ENCODE measurements at regions not wholly inside any gene's neighbourhood (a gene's known extent, or its start where the extent isn't known, plus 50 kb on each side); places are given as distances from the start of the nearest gene placed in this dataset.

GRCh38 chr20:39878320-39878719 lies 810.7 kb downstream of the MAFB start:
- FAIRE-seq (no peak), DNase-seq (peak in 2 of 5 donors; percentile 73 to 81)
- no peak overlapping the region for H3K9ac ChIP-seq (ENCODE audit: low read length in 3 of 3)
- peaks cover 0 to 2% (median 0%) of the 10 kb centered on the region in 3 donors for H3K9me3 ChIP-seq (ENCODE audit: control insufficient read depth in 2 of 3, insufficient read depth in 1 of 3, low read length in 3 of 3)
- H3K27ac ChIP-seq (ENCODE audit: low read depth in 2 of 2, low read length in 2 of 2) = no peak overlapping the region
- H3K27me3 ChIP-seq (ENCODE audit: control insufficient read depth, insufficient read depth, low read length) = no peaks in the 10 kb centered on the region
- intact Hi-C loops (cut with DNase I) = no loop called here
- TF ChIP-seq CTCF (IDR thresholded peaks at IDR 0.05; ENCODE audit: borderline replicate concordance, extremely low read depth, insufficient read depth) = no peak
- H3K36me3 ChIP-seq (ENCODE audit: control insufficient read depth in 2 of 3, insufficient read depth in 3 of 3, low read length in 3 of 3) = no peaks in the 10 kb centered on the region
- H3K4me3 ChIP-seq (ENCODE audit: low read length in 3 of 3) = no peak overlapping the region
- peaks cover 0 to 5% (median 4%) of the 10 kb centered on the region in 3 donors for H3K4me1 ChIP-seq (ENCODE audit: control insufficient read depth in 2 of 3, insufficient read depth in 2 of 3, low read depth in 1 of 3, low read length in 3 of 3)

GRCh38 chr20:39877788-39878187 lies 811.2 kb downstream of the MAFB start:
- DNase-seq (peak in 4 of 5 donors; percentile 83 to 92 (median 88)), FAIRE-seq (no peak)
- Histone ChIP-seq H3K27ac (ENCODE audit: low read depth in 2 of 2, low read length in 2 of 2) (no peak overlapping the region), H3K4me3 (ENCODE audit: low read length in 3 of 3) (no peak overlapping the region), H3K9me3 (ENCODE audit: control insufficient read depth in 2 of 3, insufficient read depth in 1 of 3, low read length in 3 of 3) (peaks cover 0 to 2% (median 0%) of the 10 kb centered on the region in 3 donors), H3K27me3 (ENCODE audit: control insufficient read depth, insufficient read depth, low read length) (no peaks in the 10 kb centered on the region), H3K36me3 (ENCODE audit: control insufficient read depth in 2 of 3, insufficient read depth in 3 of 3, low read length in 3 of 3) (no peaks in the 10 kb centered on the region), H3K9ac (ENCODE audit: low read length in 3 of 3) (no peak overlapping the region), H3K4me1 (ENCODE audit: control insufficient read depth in 2 of 3, insufficient read depth in 2 of 3, low read depth in 1 of 3, low read length in 3 of 3) (peaks cover 0 to 5% (median 4%) of the 10 kb centered on the region in 3 donors)
- no peak for TF ChIP-seq CTCF (IDR thresholded peaks at IDR 0.05; ENCODE audit: borderline replicate concordance, extremely low read depth, insufficient read depth)
- intact Hi-C loops (cut with DNase I) = no loop called here

- Histone ChIP-seq H3K27me3 (ENCODE audit: control insufficient read depth, insufficient read depth, low read length) (no peaks in the 10 kb centered on the region), H3K27ac (ENCODE audit: low read depth in 2 of 2, low read length in 2 of 2) (no peak overlapping the region), H3K9me3 (ENCODE audit: control insufficient read depth in 2 of 3, insufficient read depth in 1 of 3, low read length in 3 of 3) (peaks cover 0 to under 1% (median 0%) of the 10 kb centered on the region in 3 donors), H3K36me3 (ENCODE audit: control insufficient read depth in 2 of 3, insufficient read depth in 3 of 3, low read length in 3 of 3) (no peaks in the 10 kb centered on the region), H3K9ac (ENCODE audit: low read length in 3 of 3) (no peak overlapping the region), H3K4me3 (ENCODE audit: low read length in 3 of 3) (no peak overlapping the region), H3K4me1 (ENCODE audit: control insufficient read depth in 2 of 3, insufficient read depth in 2 of 3, low read depth in 1 of 3, low read length in 3 of 3) (peaks cover 0 to 5% (median 4%) of the 10 kb centered on the region in 3 donors)
- TF ChIP-seq CTCF (IDR thresholded peaks at IDR 0.05; ENCODE audit: borderline replicate concordance, extremely low read depth, insufficient read depth) = no peak
- intact Hi-C loops (cut with DNase I) = no loop called here
- DNase-seq (peak in 4 of 5 donors; percentile 62 to 84 (median 77)), FAIRE-seq (no peak)
Measured at GRCh38 chr20:39876976-39877635, 811.9 kb downstream of the MAFB start.

Measured in kidney (tissue), 13 donors.